Pancreas (tissue), 10 donors: ENCODE measurements at regions not wholly inside any gene's neighbourhood (a gene's known extent, or its start where the extent isn't known, plus 50 kb on each side); places are given as distances from the start of the nearest gene placed in this dataset.

Experiments
- ATAC-seq, 4 donors: fragments of 200-7000 bp; cut with Tn5 transposase; one replicate each; pipeline versions ENCODE4 v1.8.0 to v1.9.1; 2020; ENCODE audit warnings: mild to moderate bottlenecking in 4 of 4, moderate library complexity in 4 of 4
- DNase-seq, 6 donors: peaks; one replicate each; pipeline ENCODE4 v3.0.0-alpha.2; 2020
- FAIRE-seq: peaks from 2 replicates; lab custom pipeline; 2012; peaks lifted over from hg19 to GRCh38; lab: Jason Lieb, UNC
- H3K27ac ChIP-seq, 4 donors: fragments of 200-600 bp; sonication (generic); 1 replicate in 3 of 4; 2 replicates in 1 of 4; pipeline versions ENCODE4 v1.5.0 to v1.8.0; 2020
- H3K27me3 ChIP-seq, 4 donors: fragments of 200-600 bp; one replicate each; pipeline ENCODE4 v1.8.0; 2021
- H3K36me3 ChIP-seq, 3 donors: fragments of 200-600 bp; sonication (generic) in 1 of 3; one replicate each; pipeline versions ENCODE4 v1.5.0 to v1.8.0; 2020 to 2021
- H3K4me1 ChIP-seq, 3 donors: fragments of 200-600 bp; one replicate each; pipeline ENCODE4 v1.8.0; 2021
- H3K4me3 ChIP-seq, 4 donors: fragments of 200-600 bp; sonication (generic) in 2 of 4; one replicate each; pipeline versions ENCODE4 v1.5.0 to v1.8.0; 2020 to 2021
- H3K9me3 ChIP-seq, 4 donors: fragments of 200-600 bp; one replicate each; pipeline ENCODE4 v1.8.0; 2021
- WGBS, 2 donors: extraction: QIAGEN DNeasy Blood & Tissue Kit; methylation state at CpG; one replicate each; pipeline ENCODE4 v1.1.7; 2013; 5-methylcytosine and 5-hydroxymethylcytosine counted together
- intact Hi-C, 3 donors: fragments of 100-400 bp; cut with DNase I; formaldehyde crosslinking; loops; one replicate each; pipeline versions ENCODE4 v1.11.1 to v1.14.2; 2022
- TF ChIP-seq, protein P1 (sequence below), 4 donors: fragments of 200-600 bp; sonication (generic) in 3 of 4; IDR thresholded peaks; one replicate each; pipeline versions ENCODE4 v1.5.0 to v1.8.0; 2021; ENCODE audit warnings: antibody characterized with exemption in 4 of 4
- donor health status: healthy with polysubstance abuse.
- donor health status: DM: no; HTN: no; CAD: no; lungs with moderate emphysema.
- donor health status: DM: no; HTN: no; CAD: no.
- donor health status: control.
- donor health status: control.
- donor health status: Bipolar disorder and iron deficiency.
- donor health status: DM: yes; HTN: yes; CAD: no.
- donor health status: DM: no; HTN: no; CAD: no.
- donor health status: DM: no; HTN: no; CAD: no.
- donor health status: DM: yes; HTN: yes; CAD: no.

GRCh38 chr4:89640620-89641366 is 196.2 kb downstream of the SNCA start:
- Histone ChIP-seq H3K36me3 (no peaks in the 10 kb centered on the region), H3K4me3 (no peak overlapping the region), H3K27ac (no peak overlapping the region), H3K27me3 (peaks cover 0 to 7% (median 0%) of the 10 kb centered on the region in 4 donors), H3K4me1 (no peaks in the 10 kb centered on the region), H3K9me3 (no peaks in the 10 kb centered on the region)
- peak; percentile 38 to 93 (median 88) for ATAC-seq
- peak; percentile 7 to 66 (median 28) for DNase-seq
- FAIRE-seq = no peak
- 27 to 30% methylated on average over 17 of the region's 17 CpGs for WGBS, 2 donors
- intact Hi-C loops = no loop called here
- TF ChIP-seq, protein P1, sequence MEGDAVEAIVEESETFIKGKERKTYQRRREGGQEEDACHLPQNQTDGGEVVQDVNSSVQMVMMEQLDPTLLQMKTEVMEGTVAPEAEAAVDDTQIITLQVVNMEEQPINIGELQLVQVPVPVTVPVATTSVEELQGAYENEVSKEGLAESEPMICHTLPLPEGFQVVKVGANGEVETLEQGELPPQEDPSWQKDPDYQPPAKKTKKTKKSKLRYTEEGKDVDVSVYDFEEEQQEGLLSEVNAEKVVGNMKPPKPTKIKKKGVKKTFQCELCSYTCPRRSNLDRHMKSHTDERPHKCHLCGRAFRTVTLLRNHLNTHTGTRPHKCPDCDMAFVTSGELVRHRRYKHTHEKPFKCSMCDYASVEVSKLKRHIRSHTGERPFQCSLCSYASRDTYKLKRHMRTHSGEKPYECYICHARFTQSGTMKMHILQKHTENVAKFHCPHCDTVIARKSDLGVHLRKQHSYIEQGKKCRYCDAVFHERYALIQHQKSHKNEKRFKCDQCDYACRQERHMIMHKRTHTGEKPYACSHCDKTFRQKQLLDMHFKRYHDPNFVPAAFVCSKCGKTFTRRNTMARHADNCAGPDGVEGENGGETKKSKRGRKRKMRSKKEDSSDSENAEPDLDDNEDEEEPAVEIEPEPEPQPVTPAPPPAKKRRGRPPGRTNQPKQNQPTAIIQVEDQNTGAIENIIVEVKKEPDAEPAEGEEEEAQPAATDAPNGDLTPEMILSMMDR (IDR thresholded peaks at IDR 0.05) = peak; percentile 17 to 41 (median 25)

DNA sequence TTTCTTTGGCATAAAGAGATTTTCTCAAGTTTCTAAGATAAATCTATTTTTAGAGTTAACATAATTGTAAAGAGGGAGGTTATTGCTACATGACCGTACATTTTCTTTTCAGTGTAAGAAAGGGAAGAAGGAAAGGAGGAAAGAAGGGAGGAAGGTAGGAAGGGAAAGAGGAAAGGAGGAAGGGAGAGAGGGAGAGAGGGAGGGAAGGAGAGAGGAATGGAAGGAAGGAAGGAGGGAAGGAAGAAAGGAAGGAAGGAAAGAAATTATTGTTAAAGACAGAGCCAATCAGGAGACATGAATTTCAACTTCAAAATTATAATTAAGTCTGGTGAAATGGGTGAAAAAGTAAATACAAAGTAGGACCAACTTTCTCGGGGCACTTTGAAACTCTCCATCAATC is 197.6 kb downstream of the SNCA start:
- H3K27ac ChIP-seq = no peak overlapping the region
- H3K9me3 ChIP-seq = no peaks in the 10 kb centered on the region
- WGBS, 2 donors = 68 to 72% methylated on average over 2 of the region's 2 CpGs
- DNase-seq (no peak), ATAC-seq (no peak), FAIRE-seq (no peak)
- H3K4me1 ChIP-seq = no peaks in the 10 kb centered on the region
- intact Hi-C loops = no loop called here
- H3K27me3 ChIP-seq = peaks cover 0 to 7% (median 0%) of the 10 kb centered on the region in 4 donors
- TF ChIP-seq, protein P1 (IDR thresholded peaks at IDR 0.05) = no peak
- H3K4me3 ChIP-seq = no peak overlapping the region
- H3K36me3 ChIP-seq = no peaks in the 10 kb centered on the region

GRCh38 chr4:89625599-89626293 is 211.2 kb downstream of the SNCA start:
- Histone ChIP-seq H3K4me1 (no peaks in the 10 kb centered on the region), H3K9me3 (no peaks in the 10 kb centered on the region), H3K4me3 (no peak overlapping the region), H3K27me3 (no peaks in the 10 kb centered on the region), H3K27ac (no peak overlapping the region), H3K36me3 (no peaks in the 10 kb centered on the region)
- intact Hi-C loops = no loop called here
- FAIRE-seq (no peak), ATAC-seq (no peak), DNase-seq (no peak)
- WGBS, 2 donors = 46 to 71% methylated on average over 1 of the region's 1 CpG
- TF ChIP-seq, protein P1 (IDR thresholded peaks at IDR 0.05) = no peak

GRCh38 chr4:89619206-89619962 is 217.6 kb downstream of the SNCA start:
- Histone ChIP-seq H3K27me3 (no peaks in the 10 kb centered on the region), H3K4me1 (no peaks in the 10 kb centered on the region), H3K27ac (no peak overlapping the region), H3K4me3 (no peak overlapping the region), H3K9me3 (no peaks in the 10 kb centered on the region), H3K36me3 (no peaks in the 10 kb centered on the region)
- intact Hi-C loops = no loop called here
- DNase-seq (no peak), FAIRE-seq (no peak), ATAC-seq (no peak)
- 69 to 73% methylated on average over 1 of the region's 1 CpG for WGBS, 2 donors
- TF ChIP-seq, protein P1 (IDR thresholded peaks at IDR 0.05) = no peak
